ENCODE measurements at regions not wholly inside any gene's neighbourhood (a gene's known extent, or its start where the extent isn't known, plus 50 kb on each side); places are given as distances from the start of the nearest gene placed in this dataset.

GRCh38 chr1:190619724-190620123 lies 142.1 kb upstream of the BRINP3 start:
- H3K27ac ChIP-seq (ENCODE audit: low read depth, low read length, poor library complexity, severe bottlenecking) = no peak overlapping the region
- no peaks in the 10 kb centered on the region for H3K79me2 ChIP-seq (ENCODE audit: insufficient read depth, low read depth, low read length)
- no peaks in the 10 kb centered on the region for H4K20me1 ChIP-seq (ENCODE audit: insufficient read depth, low read length)
- CTCF ChIA-PET (ENCODE audit: unreplicated experiment) = no interaction called here
- intact Hi-C loops (cut with micrococcal nuclease; ENCODE audit: unreplicated experiment) = no loop called here
- H3K4me1 ChIP-seq (ENCODE audit: insufficient read depth, low read length, poor library complexity, severe bottlenecking) = no peaks in the 10 kb centered on the region
- no TSS peak for BruUV-seq (replicated peaks)
- no peaks in the 10 kb centered on the region for H3K9me2 ChIP-seq (ENCODE audit: insufficient read depth, low read length)
- no peak overlapping the region for H2AFZ ChIP-seq (ENCODE audit: low read length)
- no peak for DNase-seq (ENCODE audit: low spot score)
- POLR2A ChIA-PET = no interaction called here
- H3K4me3 ChIP-seq (ENCODE audit: low read depth, low read length, poor library complexity, severe bottlenecking) = no peak overlapping the region
- TF ChIP-seq EZH2phosphoT487 (IDR thresholded peaks at IDR 0.05; ENCODE audit: borderline replicate concordance, low read depth, low read length) = no peak
- TF ChIP-seq CTCF (conservative IDR thresholded peaks at IDR 0.05; ENCODE audit: low read length) = no peak
- H3K4me2 ChIP-seq (ENCODE audit: low read length) = no peak overlapping the region
- H3K36me3 ChIP-seq (ENCODE audit: insufficient read depth, low read length) = no peaks in the 10 kb centered on the region
- no peaks in the 10 kb centered on the region for H3K9me3 ChIP-seq (ENCODE audit: low read length)

GRCh38 chr1:190633488-190633887 lies 155.8 kb upstream of the BRINP3 start:
- no TSS peak for BruUV-seq (replicated peaks)
- ChIA-PET POLR2A (no interaction called here), CTCF (ENCODE audit: unreplicated experiment) (no interaction called here)
- Histone ChIP-seq H3K4me1 (ENCODE audit: insufficient read depth, low read length, poor library complexity, severe bottlenecking) (no peaks in the 10 kb centered on the region), H4K20me1 (ENCODE audit: insufficient read depth, low read length) (no peaks in the 10 kb centered on the region), H3K9me2 (ENCODE audit: insufficient read depth, low read length) (no peaks in the 10 kb centered on the region), H3K4me3 (ENCODE audit: low read depth, low read length, poor library complexity, severe bottlenecking) (no peak overlapping the region), H3K9me3 (ENCODE audit: low read length) (no peaks in the 10 kb centered on the region), H3K36me3 (ENCODE audit: insufficient read depth, low read length) (no peaks in the 10 kb centered on the region), H3K79me2 (ENCODE audit: insufficient read depth, low read depth, low read length) (no peaks in the 10 kb centered on the region), H2AFZ (ENCODE audit: low read length) (no peak overlapping the region), H3K4me2 (ENCODE audit: low read length) (no peak overlapping the region), H3K27ac (ENCODE audit: low read depth, low read length, poor library complexity, severe bottlenecking) (no peak overlapping the region)
- intact Hi-C loops (cut with micrococcal nuclease; ENCODE audit: unreplicated experiment) = no loop called here
- DNase-seq (ENCODE audit: low spot score) = no peak
- TF ChIP-seq EZH2phosphoT487 (IDR thresholded peaks at IDR 0.05; ENCODE audit: borderline replicate concordance, low read depth, low read length) (no peak), CTCF (conservative IDR thresholded peaks at IDR 0.05; ENCODE audit: low read length) (no peak)

GRCh38 chr1:190634134-190634533 lies 156.5 kb upstream of the BRINP3 start:
- no peak overlapping the region for H3K4me3 ChIP-seq (ENCODE audit: low read depth, low read length, poor library complexity, severe bottlenecking)
- DNase-seq (ENCODE audit: low spot score) = no peak
- H4K20me1 ChIP-seq (ENCODE audit: insufficient read depth, low read length) = no peaks in the 10 kb centered on the region
- H3K9me2 ChIP-seq (ENCODE audit: insufficient read depth, low read length) = no peaks in the 10 kb centered on the region
- H3K36me3 ChIP-seq (ENCODE audit: insufficient read depth, low read length) = no peaks in the 10 kb centered on the region
- no peaks in the 10 kb centered on the region for H3K79me2 ChIP-seq (ENCODE audit: insufficient read depth, low read depth, low read length)
- ChIA-PET POLR2A (no interaction called here), CTCF (ENCODE audit: unreplicated experiment) (no interaction called here)
- TF ChIP-seq EZH2phosphoT487 (IDR thresholded peaks at IDR 0.05; ENCODE audit: borderline replicate concordance, low read depth, low read length) (no peak), CTCF (conservative IDR thresholded peaks at IDR 0.05; ENCODE audit: low read length) (no peak)
- intact Hi-C loops (cut with micrococcal nuclease; ENCODE audit: unreplicated experiment) = no loop called here
- H2AFZ ChIP-seq (ENCODE audit: low read length) = no peak overlapping the region
- no peaks in the 10 kb centered on the region for H3K9me3 ChIP-seq (ENCODE audit: low read length)
- BruUV-seq (replicated peaks) = no TSS peak
- H3K4me1 ChIP-seq (ENCODE audit: insufficient read depth, low read length, poor library complexity, severe bottlenecking) = no peaks in the 10 kb centered on the region
- H3K4me2 ChIP-seq (ENCODE audit: low read length) = no peak overlapping the region
- no peak overlapping the region for H3K27ac ChIP-seq (ENCODE audit: low read depth, low read length, poor library complexity, severe bottlenecking)

Measured in OCI-LY7 (cell line).